ENCODE measurements at regions not wholly inside any gene's neighbourhood (a gene's known extent, or its start where the extent isn't known, plus 50 kb on each side); places are given as distances from the start of the nearest gene placed in this dataset.
"Not testable (repeated sequence)": the region's sequence is repeated elsewhere in the genome, so short reads cannot be mapped to it uniquely, and the experiment has no call there.

DNA sequence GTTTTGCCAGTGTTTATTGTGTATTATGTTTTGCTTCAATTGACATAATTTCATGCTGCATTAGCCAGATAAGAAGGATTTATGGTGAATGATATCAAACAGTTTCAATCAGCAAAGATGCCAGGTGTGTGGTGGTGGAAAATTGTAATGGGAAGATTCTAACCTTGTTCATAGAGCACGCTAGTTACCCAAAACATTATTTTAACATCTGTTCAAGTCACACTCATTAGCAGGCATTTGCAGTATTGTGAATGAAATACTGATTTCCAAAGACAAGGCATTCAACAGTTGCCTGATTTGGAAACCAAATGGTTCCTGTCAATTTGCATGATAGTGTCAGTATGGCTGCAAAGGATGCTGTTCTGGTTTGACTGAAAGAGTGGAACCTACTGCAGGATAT lies 129.7 kb downstream of the EPC1 start:
- DNase-seq, result no peak

DNA sequence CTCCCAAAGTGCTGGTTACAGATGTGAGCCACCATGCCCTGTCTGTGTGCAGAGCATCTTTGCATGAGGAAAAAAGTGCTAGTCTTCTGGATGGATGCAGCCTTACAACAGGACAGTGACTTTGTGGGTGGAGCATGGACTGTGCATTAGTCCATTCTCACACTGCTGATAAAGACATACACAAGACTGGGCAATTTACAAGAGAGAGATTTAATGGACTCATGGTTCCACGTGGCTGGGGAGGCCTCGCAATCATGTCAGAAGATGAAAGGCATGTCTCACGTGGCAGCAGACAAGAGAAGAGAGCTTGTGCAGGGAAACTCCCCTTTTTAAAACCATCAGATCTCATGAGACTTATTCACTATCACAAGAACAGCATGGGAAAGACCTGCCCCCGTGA lies 133.1 kb downstream of the EPC1 start:
- DNase-seq, result not testable (repeated sequence)

DNA sequence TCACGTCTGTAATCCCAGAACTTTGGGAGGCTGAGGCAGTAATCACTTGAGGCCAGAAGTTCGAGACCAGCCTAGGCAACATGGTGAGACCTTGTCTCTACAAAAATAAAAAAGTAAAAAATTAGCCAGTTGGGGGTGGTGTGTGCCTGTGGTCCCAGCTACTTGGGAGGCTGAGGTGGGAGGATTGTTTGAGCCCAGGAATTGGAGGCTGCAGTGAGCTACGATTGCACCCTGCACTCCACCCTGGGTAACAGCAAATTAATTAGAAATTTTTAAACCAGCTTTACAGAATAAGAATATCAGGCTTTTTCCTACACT lies 136.0 kb downstream of the EPC1 start:
- DNase-seq, result no peak

DNA sequence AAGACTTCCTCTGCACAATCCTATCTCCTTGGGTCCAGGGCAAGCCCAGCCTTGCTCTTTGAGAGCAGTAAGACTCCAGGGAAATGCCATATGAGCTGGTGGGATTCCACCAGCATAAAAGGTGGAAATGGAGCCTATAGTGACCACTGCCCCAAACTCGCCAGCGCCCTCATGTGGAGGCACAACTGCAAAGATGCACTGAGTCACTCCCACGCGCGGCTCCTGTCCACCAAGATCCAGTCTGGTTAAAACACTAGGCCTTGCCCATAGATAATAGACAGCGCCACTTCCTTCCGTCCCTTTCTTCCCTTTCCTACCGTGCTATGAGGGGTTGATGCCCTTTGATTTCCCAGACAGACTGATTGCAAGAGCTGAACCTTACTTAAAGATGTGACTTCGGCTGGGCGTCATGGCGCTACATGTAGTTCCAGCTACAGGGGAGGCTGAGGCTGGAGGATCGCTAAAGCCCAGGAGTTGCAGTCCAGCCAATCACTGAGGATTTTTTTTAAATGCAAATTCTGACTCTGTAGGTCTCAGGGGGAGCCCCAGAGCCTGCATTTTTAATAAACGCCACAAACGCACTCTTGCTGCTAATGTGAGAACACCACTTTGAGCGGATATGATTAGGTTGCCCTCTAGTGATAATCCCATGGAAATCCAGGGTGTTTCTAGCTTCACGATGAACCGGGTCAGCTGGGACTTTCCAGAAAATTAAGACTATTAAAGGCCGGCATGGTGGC lies 136.5 kb downstream of the EPC1 start:
- no peak for DNase-seq

DNA sequence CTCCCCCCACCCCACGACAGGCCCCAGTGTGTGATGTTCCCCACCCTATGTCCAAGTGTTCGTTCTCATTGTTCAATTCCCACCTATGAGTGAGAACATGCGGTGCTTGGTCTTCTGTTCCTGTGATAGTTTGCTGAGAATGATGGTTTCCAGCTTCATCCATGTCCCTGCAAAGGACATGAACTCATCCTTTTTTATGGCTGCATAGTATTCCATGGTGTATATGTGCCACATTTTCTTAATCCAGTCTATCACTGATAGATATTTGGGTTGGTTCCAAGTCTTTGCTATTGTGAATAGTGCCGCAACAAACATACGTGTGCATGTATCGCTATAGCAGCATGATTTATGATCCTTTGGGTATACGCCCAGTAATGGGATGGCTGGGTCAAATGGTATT lies 139.0 kb downstream of the EPC1 start:
- not testable (repeated sequence) for DNase-seq

DNA sequence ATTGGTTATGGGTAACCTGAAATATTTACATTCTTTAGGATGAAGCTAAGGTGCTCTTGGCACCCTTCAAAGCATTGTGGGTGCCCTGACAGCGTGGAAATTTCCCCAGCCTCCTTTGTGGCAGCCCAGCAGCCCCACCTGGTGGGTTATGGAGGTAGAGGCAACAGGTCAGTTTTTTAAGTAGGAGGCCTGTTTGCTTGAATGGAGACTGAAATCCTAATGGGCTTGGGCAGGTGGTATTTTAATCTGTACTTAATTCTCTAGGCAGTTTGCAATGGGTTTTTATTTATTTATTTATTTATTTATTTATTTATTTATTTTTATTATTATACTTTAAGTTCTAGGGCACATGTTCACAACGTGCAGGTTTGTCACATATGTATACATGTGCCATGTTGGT lies 139.4 kb downstream of the EPC1 start:
- DNase-seq, result peak; percentile 84

DNA sequence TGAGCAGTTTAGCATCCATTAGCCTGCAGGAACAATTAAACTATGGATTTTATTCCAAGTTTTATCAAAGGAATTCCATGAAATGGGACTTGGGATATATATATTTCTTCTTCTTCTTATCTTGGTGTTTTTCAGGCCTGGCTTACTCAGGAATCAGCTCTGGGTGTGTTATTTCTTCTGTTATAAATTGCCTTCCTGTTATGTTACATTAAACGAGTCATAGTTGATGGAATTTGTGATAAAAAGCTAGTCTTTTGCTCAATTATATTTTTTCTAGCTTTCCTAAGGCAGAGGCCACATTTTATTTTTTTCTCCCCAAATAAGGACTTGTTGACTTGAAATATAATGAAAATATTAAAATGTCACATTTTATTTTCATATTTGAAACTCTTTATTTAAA lies 141.3 kb downstream of the EPC1 start:
- no peak for DNase-seq

DNA sequence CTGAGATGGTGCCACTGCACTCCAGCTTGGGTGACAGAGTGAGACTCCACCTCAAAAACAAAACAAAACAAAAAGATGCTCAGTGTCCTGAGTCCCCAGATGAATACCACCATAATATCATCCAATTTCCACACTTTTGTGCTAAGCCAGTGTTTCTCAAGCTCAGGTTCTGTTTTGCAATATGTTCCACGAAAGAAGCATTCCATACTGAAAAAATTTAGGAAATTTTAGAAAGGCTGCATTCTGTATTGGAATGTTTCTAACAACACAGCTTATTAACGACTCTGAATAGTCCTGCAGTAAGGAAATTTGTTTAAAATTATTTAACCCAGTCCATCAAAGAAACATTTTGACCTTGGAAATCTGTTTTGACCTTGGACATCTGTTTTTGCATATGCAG lies 142.4 kb downstream of the EPC1 start:
- no peak for DNase-seq

DNA sequence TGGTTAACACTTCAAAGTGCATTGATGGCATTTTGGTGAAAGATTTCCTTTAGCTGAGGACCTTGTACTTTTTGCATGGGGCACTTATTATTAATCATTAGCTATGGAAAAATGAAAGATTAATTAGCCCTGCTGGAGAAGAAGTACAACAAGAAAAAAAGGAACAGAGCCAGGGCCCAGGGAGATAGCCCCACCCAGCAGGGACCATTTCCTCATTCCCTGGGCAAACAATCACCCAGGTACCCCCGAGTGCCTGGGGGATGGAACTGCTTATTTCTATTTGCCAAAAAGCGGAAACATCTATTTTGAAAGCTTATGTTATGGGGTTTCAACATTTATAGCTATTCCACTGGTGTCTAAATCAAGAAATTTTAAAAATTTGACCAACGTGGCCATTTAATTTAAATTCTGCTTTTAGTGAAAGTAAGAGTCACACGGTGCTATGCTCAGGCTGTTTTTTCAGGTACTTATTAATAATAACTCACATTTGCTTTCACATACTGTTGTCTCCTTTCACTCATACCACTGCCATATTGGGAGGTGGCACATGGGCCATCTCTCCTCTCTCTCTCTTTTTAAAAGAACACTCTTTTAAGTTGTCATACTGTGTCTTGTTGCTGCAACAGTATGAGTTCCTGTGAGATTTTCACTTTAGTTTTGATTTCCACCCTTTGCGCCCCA lies 143.6 kb upstream of the KIF5B start:
- no peak for DNase-seq

DNA sequence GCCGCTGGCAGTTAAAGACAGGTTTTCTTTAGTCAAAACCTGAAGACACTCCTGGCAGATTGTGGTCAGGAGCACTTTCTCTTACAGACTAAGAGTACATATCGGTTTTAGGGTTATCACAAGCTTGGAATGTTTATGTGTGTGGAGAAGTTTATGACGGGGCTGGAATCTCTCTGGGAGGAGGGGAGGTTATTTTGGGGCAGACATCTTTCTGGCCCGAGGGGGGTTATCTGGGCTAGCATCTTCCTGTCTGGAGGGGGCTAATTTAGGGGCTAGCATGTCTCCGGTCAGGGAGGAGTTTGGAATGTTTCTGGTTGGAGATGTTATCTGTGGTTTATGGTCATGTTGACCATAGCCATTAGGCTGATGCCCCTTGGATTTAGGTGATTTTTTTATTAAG lies 141.2 kb upstream of the KIF5B start:
- DNase-seq, result no peak

DNA sequence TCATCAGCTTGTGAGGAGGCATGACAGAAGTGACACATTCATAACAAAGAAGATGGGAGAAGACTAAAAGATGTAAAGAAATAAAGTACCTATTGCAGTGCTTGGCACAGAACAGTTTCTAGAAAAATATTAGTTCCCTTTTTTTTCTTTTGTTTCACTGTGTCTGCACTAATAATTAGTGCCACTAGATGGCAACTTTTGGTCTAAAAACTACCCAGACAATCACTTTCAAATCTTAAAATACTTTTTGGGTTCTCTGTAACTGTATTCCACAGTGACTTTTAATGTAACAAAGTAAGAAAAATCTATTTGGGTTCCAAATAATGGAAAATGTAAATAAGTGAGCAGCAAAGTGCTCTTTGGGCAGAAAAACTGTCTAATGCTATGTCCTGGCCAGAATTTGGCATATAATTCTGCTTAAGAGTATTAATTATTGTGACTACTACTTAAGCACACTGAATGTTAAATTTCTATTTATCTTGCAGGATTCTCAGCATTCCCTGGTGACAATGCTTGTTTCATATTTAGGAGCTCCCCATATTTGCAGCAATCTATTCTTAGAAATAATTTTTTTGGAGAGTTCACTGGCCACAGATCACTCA lies 134.8 kb upstream of the KIF5B start:
- no peak for DNase-seq

DNA sequence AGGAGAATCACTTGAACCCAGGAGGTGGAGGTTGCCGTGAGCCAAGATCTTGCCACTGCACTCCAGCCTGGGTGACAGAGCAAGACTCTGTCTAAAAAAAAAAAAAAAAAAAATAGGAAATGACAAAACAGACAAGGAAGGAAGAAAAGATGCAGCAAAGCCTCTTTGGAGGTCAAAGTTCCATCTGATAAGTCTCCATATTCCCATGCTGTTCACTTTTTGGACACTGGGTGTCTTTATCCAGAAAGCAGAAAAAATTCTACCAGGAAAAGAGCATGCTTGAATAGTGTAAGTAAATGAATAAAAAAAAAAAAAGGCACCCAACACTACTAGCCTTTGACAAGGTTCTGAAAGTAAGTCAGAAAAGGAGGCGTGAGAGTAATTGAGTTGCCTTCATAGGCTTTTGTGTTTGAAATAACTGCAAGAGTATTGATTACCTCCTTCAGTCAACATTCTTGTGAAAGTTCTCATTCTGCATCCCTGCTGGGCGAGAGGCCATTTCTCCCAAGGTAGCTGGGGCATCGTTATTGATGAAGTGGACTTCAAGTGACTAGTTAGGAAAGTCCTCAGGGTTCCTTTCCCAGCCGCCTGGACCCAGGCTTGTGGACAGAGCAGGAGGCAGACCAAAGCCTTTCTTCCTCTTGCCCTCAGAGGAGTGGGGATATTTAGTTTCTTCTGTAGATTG lies 133.3 kb upstream of the KIF5B start:
- DNase-seq, result no peak

DNA sequence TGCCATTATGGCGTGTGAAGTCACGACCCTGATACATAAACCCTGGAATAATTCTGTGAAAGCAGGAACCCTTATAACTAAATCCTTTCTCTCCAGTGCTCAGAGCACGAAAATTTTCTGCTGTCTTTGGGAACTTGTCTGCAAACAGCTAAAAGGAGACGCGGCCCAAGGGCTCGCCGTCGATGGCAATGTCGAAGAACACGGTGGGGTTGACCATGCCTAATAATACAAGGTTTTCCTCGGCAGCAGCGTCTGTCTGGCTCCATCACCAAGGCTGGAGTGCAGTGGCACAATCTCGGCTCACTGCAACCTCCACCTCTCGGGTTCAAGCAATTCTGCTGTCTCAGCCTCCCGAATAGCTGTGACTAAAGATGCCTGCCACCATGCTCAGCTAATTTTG lies 132.4 kb upstream of the KIF5B start:
- not testable (repeated sequence) for DNase-seq

DNA sequence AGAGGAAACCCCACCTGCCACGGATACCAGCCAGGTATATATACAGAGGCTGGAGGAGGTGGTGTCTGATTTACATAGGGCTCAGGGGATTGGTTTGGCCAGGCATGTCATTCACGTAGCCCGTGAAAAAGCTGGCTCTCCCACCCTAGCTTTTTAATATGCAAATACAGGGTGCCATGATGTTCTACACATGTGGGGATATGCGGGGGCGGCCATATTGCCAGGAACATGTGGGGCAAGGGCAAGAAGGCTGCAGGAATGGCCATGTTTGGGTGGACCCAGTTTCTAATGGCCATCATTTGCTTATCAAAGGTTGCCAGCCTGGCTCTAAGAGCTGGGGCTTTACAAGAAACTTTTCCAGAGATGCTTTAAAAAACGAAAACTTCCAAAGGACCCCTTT lies 131.5 kb upstream of the KIF5B start:
- no peak for DNase-seq

DNA sequence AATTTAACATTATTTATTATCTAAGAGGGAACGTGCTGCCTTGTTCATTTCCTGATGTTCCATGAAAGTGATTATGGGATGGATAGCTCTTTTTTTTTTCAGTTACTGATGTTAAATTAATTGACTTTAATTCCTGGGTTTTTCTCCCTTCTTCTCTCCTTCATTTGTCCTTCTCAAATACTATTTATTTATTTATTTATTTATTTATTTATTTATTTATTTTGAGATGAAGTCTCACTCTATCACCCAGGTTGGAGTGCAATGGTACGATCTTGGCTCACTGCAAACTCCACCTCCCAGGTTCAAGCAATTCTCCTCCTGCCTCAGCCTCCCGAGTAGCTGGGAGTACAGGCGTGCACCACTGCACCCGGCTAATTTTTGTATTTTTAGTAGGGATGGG lies 127.4 kb upstream of the KIF5B start:
- not testable (repeated sequence) for DNase-seq

DNA sequence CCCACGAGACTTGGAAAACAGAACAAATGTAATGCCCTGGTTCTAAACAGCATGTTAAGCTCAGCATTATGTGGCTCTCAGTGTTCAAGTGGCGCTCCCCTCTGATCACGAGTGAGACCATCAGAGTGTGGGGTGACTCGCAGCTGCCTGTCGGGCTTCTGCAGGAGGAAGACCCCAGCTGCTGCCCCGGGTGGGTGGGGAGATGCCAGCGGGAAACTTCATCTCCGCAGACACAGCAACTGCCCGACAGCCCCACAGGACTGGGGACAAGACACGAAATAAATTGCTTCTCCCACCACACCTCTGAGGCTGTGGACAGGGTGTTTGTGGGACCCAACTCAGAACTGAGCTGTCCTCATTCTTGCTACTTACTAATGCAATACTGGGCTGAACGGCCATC lies 126.3 kb upstream of the KIF5B start:
- no peak for DNase-seq

DNA sequence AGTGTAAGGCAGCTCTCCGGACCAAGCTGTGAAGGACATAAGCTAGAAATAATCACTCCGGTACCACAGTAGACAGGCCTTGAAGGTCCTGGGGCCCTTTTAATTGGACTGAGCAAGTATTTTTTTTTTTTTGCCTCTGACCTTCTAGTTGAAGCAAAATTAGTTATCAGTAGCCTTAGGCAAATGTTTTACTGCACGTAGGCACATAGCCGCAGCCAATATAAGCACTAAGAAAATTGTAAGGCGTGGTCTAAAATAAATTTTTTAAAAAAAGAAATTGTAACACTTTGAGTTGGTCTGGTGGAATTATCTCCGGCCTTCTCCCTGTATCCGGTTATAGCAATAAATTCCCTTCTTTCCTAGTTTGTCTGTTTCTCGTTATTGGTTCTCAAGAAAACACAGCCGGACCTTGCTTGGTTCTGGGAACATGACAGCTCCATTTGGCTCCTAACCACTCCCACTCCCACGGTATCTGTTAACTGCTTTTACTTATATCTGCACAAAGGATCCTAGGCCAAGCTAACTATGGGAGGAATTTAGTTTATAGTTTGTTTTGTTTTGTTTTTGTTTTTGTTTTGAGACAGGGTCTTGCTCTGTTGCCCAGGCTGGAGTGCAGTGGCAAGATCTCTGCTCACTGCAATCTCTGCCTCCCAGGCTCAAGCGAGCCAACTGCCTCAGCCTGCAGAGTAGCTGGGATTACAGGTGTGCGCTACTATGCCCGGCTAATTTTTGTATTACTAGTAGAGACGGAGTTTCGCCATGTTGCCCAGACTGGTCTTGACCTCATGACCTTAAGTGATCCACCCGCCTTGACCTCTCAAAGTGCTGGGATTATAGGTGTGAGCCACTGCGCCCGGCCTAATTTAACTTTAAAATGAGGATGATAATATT lies 124.4 kb upstream of the KIF5B start:
- DNase-seq, result no peak

DNA sequence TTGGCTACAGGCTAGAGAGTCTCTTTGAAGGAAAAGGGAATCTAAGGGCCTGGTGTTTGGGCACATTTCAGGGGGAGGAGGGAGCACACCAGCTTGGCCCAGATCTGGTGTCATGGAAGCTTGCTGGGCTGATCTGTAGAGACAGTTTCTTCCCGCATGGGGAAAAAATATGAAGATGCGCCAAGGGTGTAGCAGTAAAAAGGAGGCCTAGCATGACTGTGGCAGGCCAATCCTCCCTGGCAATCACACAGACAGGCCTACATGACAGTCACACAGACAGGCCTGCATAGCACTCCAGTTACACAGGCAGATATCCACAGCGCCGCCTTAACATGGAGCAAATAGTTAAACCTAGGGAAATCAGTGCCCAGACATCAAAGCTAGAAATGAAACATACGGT lies 123.6 kb upstream of the KIF5B start:
- DNase-seq, result no peak

DNA sequence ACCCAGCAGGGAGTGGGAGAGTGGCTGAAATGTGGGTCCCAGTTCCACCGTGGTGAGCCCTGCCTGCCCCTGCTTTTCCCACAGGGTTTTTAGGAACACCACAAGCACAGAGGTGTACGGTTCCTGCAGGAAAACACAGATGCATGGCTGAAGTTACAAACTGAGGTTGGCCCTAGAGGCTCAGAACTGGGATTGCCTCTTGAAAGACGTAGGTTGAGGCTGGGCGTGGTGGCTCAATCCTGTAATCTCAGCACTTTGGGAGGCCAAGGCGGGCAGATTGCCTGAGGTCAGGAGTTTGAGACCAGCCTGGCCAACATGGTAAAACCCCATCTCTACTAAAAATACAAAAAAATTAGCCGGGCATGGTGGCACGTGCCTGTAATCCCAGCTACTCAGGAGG lies 121.4 kb upstream of the KIF5B start:
- not testable (repeated sequence) for DNase-seq

DNA sequence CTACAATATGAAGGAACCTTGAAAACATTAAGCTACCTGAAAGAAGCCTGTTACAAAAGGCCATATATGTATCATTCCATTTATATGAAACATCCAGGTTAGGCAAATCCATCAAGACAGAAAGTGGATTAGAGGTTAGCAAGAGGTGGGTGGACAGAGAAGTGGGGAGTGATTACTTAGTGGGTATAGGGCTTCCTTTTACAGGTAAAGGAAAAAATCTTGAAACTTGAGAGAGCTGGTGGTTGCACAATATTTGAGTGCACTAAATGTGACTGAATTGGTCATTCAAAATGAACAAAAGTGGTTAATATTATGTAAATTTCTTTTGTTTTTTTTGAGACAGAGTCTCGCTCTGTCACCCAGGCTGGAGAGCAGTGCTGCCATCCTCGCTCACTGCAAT lies 119.4 kb upstream of the KIF5B start:
- no peak for DNase-seq

DNA sequence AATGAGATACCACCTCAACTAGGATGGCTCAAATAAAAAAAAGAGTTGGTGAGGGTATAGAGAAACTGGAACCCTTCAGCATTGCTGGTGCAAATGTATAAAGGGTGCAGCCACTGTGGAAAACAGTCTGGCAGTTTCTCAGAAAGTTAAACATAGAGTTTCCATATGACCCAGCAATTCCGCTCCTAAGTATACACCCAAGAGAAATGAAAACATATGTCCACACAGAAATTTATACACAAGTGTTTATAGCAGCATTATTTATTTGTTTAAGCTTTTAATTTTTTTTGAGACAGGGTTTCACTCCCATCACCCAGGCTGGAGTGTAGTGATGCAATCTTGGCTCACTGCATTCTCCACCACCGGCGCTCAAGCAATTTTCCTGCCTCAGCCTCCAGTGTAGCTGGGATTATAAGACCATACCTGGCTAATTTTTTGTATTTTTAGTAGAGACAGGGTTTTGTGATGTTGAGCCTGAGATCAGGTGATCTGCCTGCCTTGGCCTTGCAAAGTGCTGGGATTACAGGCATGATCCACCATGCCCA lies 118.2 kb upstream of the KIF5B start:
- DNase-seq, result no peak

DNA sequence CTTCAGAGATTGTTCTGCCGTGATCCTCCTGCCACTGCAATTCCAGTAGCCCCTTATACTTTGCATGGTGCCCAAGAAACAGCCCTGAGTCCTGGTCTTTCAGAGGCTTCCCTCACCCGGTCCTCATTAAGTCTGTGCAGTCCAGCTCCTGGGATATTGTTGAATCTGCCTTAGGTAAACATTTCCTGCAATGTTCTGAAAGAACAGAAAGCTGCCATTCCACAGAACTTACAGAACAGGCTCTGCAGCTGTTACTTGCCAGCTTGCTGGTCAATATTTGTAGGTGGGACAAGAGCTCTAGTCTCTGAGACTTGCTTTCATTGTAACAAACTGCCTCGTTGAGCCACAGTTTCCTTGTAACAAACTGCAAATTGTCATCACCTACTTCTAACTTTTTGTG lies 115.0 kb upstream of the KIF5B start:
- DNase-seq, result no peak

DNA sequence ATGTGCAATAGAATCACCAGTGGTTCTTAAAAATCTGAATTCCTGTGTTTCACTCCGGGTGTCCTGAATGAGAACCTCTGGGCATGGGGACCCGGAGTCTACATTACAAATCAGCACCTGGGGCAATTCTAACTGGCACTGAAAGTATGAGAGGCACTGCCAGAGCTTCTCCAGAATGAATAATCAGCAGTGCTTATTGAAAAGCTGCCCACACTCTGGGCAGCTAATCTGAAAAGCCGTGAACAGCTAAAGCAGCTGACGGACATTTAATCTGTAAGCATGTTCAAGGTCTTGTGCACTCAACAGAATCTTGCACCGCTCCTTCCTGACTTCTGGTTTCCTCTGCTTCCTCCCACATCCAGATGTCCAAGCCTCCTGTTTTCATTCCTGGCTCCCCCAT lies 113.3 kb upstream of the KIF5B start:
- no peak for DNase-seq

All from activated effector memory CD4-positive, alpha-beta T cell treated with anti-CD3 and anti-CD28 coated beads, Interleukin-2, amount 50 U/mL, for 16 hours (primary cell).